Rectal smooth muscle tissue (tissue), 1 donor: ENCODE measurements at regions not wholly inside any gene's neighbourhood (a gene's known extent, or its start where the extent isn't known, plus 50 kb on each side); places are given as distances from the start of the nearest gene placed in this dataset.

Experiments used
- H3K27ac ChIP-seq: one replicate; pipeline ENCODE4 v1.7.0; 2013; ENCODE audit warnings: low read depth, low read length, inconsistent platforms
- H3K27me3 ChIP-seq: one replicate; pipeline ENCODE4 v1.7.0; 2013; ENCODE audit warnings: low read length; ENCODE audit not compliant: control insufficient read depth, insufficient read depth
- H3K36me3 ChIP-seq: one replicate; pipeline ENCODE4 v1.7.0; 2013; ENCODE audit warnings: low read length; ENCODE audit not compliant: control insufficient read depth, insufficient read depth
- H3K4me1 ChIP-seq: one replicate; pipeline ENCODE4 v1.7.0; 2013; ENCODE audit warnings: low read length; ENCODE audit not compliant: control insufficient read depth, insufficient read depth
- H3K4me3 ChIP-seq: one replicate; pipeline ENCODE4 v1.7.0; 2013; ENCODE audit warnings: low read length
- H3K9ac ChIP-seq: one replicate; pipeline ENCODE4 v1.7.0; 2013; ENCODE audit warnings: low read length

- no peaks in the 10 kb centered on the region for H3K27me3 ChIP-seq
- H3K4me3 ChIP-seq: no peak overlapping the region
- H3K27ac ChIP-seq: no peak overlapping the region
- no peaks in the 10 kb centered on the region for H3K36me3 ChIP-seq
- no peaks in the 10 kb centered on the region for H3K4me1 ChIP-seq
- no peak overlapping the region for H3K9ac ChIP-seq
Observed at GRCh38 chr12:115230606-115231005, 546.6 kb upstream of the TBX3 start.

DNA sequence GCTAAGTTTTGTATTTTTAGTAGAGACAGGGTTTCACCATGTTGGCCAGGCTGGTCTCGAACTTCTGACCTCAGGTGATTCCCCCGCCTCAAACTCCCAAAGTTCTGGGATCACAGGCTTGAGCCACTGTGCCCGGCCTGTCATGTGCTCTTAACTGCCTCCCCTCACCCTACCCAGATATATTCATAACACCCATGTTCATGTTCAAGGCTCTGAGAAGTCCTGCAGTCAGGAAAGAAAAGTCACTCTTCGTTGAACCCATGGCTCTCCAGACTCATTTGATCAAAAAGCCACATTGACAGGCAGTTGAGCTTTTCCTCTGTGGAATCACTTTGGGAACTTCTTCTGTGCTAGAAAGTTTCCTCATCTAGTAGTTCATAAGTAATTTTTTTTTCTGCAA is 545.5 kb upstream of the TBX3 start:
- no peak overlapping the region for H3K4me3 ChIP-seq
- H3K4me1 ChIP-seq: no peaks in the 10 kb centered on the region
- H3K36me3 ChIP-seq: no peaks in the 10 kb centered on the region
- H3K27me3 ChIP-seq: no peaks in the 10 kb centered on the region
- no peak overlapping the region for H3K27ac ChIP-seq
- H3K9ac ChIP-seq: no peak overlapping the region

DNA sequence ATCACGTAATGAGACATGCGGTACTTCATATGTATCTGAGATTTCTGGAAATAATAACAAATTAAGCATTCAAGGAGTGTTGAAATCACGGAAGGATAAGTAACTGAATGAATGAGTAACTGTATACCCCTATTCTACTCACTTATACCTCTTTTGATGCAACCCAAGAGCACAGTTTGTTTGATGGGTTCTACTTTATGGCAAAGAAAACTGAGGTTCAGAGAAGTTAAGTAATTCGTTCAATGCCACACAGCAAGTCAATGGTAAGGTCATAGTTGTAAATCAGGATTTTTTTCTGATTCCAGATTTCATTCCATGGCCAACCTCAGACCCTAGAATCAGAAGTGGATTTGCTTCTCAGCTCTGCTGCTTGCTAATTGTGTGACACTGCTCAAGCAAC is 544.5 kb upstream of the TBX3 start:
- Histone ChIP-seq H3K4me1 (no peaks in the 10 kb centered on the region), H3K4me3 (no peak overlapping the region), H3K27me3 (no peaks in the 10 kb centered on the region)

DNA sequence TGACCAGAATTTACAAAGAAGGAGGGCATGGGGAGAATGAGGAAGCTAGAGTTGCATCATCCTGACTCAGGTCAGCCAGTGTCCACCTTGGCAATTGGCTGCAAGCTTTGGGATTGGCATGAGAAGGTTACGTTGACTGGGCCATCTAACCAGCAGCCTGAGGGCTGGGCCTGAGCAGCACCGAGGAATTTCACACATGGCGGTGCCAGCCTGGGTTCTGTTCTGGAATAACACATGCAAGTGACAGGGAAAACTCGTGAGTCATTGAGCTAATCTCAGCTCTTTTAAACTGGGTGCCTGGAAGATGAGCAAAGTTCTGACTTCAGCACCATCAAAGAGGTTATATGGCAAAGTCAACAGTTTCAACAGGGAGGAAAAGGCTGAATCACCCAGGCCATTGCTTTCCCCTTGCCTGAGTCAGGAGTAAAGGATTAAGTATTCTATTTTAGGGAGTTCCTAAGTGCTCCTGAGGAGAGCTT is 543.2 kb upstream of the TBX3 start:
- H3K4me3 ChIP-seq: no peak overlapping the region
- no peak overlapping the region for H3K27ac ChIP-seq

More for the DNA sequence above, 544.5 kb upstream of the TBX3 start:
- no peak overlapping the region for H3K9ac ChIP-seq
- no peaks in the 10 kb centered on the region for H3K36me3 ChIP-seq
- no peak overlapping the region for H3K27ac ChIP-seq

GRCh38 chr12:115225845-115226244 is 541.9 kb upstream of the TBX3 start:
- no peaks in the 10 kb centered on the region for H3K4me1 ChIP-seq
- H3K4me3 ChIP-seq: no peak overlapping the region
- no peaks in the 10 kb centered on the region for H3K27me3 ChIP-seq
- H3K9ac ChIP-seq: no peak overlapping the region
- H3K36me3 ChIP-seq: no peaks in the 10 kb centered on the region
- H3K27ac ChIP-seq: no peak overlapping the region

More for the DNA sequence above, 543.2 kb upstream of the TBX3 start:
- H3K27me3 ChIP-seq: no peaks in the 10 kb centered on the region
- H3K4me1 ChIP-seq: no peaks in the 10 kb centered on the region
- H3K36me3 ChIP-seq: no peaks in the 10 kb centered on the region
- no peak overlapping the region for H3K9ac ChIP-seq

- Histone ChIP-seq H3K4me3 (no peak overlapping the region), H3K27me3 (no peaks in the 10 kb centered on the region), H3K4me1 (no peaks in the 10 kb centered on the region), H3K27ac (no peak overlapping the region), H3K9ac (no peak overlapping the region), H3K36me3 (no peaks in the 10 kb centered on the region)
Observed at GRCh38 chr12:115223991-115224390, 540.0 kb upstream of the TBX3 start.

DNA sequence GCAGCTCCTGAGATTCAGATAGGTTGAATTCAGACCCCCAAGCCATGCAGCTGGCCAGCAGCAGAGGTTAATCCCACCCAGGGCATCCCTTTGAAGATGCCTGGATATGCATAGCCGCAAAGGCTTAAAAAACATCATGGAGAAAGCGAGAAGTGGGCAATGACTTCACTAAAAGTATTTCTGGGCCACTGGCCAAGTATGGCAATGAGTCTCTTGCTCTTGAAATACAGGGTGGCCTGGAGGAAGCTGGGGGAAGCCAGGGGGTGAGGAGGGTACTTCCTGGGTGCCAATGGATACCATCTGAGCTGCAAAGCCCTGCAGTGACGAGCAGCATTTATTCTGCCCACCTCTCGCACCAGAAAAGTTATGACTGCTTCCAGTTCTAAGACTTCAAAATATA is 539.3 kb upstream of the TBX3 start:
- Histone ChIP-seq H3K9ac (no peak overlapping the region), H3K4me1 (no peaks in the 10 kb centered on the region)

GRCh38 chr12:115222220-115222619 is 538.2 kb upstream of the TBX3 start:
- no peaks in the 10 kb centered on the region for H3K4me1 ChIP-seq
- H3K9ac ChIP-seq: no peak overlapping the region
- no peak overlapping the region for H3K27ac ChIP-seq
- no peaks in the 10 kb centered on the region for H3K36me3 ChIP-seq
- H3K4me3 ChIP-seq: no peak overlapping the region
- H3K27me3 ChIP-seq: no peaks in the 10 kb centered on the region

More for the DNA sequence above, 539.3 kb upstream of the TBX3 start:
- Histone ChIP-seq H3K27me3 (no peaks in the 10 kb centered on the region), H3K4me3 (no peak overlapping the region), H3K27ac (no peak overlapping the region), H3K36me3 (no peaks in the 10 kb centered on the region)

- Histone ChIP-seq H3K36me3 (no peaks in the 10 kb centered on the region), H3K4me1 (peaks cover 4% of the 10 kb centered on the region)
Observed at GRCh38 chr12:115216301-115216700, 532.3 kb upstream of the TBX3 start.

GRCh38 chr12:115215544-115215943 is 531.6 kb upstream of the TBX3 start:
- Histone ChIP-seq H3K27ac (no peak overlapping the region), H3K4me1 (peaks cover 7% of the 10 kb centered on the region), H3K27me3 (no peaks in the 10 kb centered on the region), H3K9ac (no peak overlapping the region), H3K4me3 (no peak overlapping the region), H3K36me3 (no peaks in the 10 kb centered on the region)

More at GRCh38 chr12:115216301-115216700, 532.3 kb upstream of the TBX3 start:
- H3K4me3 ChIP-seq: no peak overlapping the region
- H3K27ac ChIP-seq: no peak overlapping the region
- H3K27me3 ChIP-seq: no peaks in the 10 kb centered on the region
- H3K9ac ChIP-seq: no peak overlapping the region

- no peaks in the 10 kb centered on the region for H3K36me3 ChIP-seq
- no peak overlapping the region for H3K9ac ChIP-seq
- no peaks in the 10 kb centered on the region for H3K27me3 ChIP-seq
- H3K4me3 ChIP-seq: no peak overlapping the region
- H3K27ac ChIP-seq: no peak overlapping the region
- H3K4me1 ChIP-seq: peaks cover 10% of the 10 kb centered on the region
Observed at GRCh38 chr12:115213538-115214016, 529.6 kb upstream of the TBX3 start.

DNA sequence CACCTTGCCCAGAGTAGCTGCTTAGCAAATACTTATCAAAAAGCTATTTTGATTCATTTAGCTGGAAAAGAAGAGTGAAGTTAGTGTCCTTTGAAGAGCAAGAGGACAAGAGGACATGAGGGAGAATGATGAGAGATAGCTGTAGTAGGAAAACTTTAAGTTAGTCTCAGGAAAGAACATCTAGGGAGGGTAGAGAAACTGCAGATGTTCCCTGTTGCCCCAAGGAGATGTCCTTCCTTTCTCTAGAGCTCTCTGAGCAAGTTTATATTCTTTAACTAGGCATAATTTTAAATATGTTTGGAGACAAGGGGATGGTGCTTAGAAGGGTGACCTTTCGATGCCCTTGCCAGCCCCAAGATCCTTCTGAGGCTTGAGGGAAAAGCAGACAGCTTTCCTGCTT is 529.1 kb upstream of the TBX3 start:
- Histone ChIP-seq H3K4me3 (no peak overlapping the region), H3K4me1 (peaks cover 10% of the 10 kb centered on the region), H3K27me3 (no peaks in the 10 kb centered on the region), H3K9ac (no peak overlapping the region), H3K27ac (no peak overlapping the region), H3K36me3 (no peaks in the 10 kb centered on the region)

DNA sequence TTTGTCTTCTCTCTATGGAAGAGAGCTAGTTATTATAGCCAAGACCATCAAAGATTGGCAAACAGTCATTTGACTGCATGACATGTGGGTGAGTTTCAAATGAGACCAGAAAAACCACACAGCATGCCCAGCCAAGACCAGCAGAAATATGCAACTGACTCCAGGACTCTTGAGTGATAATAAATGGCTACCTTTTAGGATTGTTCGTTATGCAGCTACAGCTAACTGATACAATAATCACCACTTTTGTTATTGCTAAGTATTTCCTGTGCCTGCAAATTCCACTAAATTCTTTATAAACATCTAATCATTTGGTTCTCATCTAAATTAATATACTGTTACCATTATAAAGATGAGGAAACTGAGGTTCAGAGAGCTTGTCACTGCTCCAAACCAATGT is 528.4 kb upstream of the TBX3 start:
- Histone ChIP-seq H3K27me3 (no peaks in the 10 kb centered on the region), H3K36me3 (no peaks in the 10 kb centered on the region), H3K9ac (no peak overlapping the region), H3K27ac (no peak overlapping the region), H3K4me1 (peaks cover 10% of the 10 kb centered on the region), H3K4me3 (no peak overlapping the region)
